Limb (tissue), 2 donors: ENCODE measurements at regions not wholly inside any gene's neighbourhood (a gene's known extent, or its start where the extent isn't known, plus 50 kb on each side); places are given as distances from the start of the nearest gene placed in this dataset.

Source experiments
- DNase-seq, 2 donors: peaks; one replicate each; pipeline ENCODE4 v3.0.0-alpha.2; 2016; ENCODE audit errors: extremely low spot score in 2 of 2

DNA sequence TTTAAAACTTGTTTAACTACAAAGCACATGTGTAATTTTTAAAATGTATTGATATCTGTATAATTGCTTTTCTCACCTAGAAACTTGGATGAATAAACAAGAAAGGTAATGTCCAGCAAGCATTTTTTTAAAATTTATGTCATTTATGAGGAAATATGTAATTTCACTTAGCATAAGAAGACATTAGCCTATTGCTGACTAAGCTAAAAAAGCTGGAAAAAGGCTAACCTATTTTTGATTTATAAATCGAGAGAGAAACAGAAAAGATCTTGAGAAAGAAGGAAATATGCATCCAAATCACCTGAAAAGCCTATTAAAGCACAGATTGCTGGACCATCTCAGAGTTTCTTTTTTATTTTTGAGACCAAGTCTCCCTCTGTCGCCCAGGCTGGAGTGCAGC, 1181.3 kb downstream of the SLITRK1 start:
- no peak for DNase-seq

- no peak for DNase-seq
Measured at GRCh38 chr13:82698941-82699340, 1183.3 kb downstream of the SLITRK1 start.

DNA sequence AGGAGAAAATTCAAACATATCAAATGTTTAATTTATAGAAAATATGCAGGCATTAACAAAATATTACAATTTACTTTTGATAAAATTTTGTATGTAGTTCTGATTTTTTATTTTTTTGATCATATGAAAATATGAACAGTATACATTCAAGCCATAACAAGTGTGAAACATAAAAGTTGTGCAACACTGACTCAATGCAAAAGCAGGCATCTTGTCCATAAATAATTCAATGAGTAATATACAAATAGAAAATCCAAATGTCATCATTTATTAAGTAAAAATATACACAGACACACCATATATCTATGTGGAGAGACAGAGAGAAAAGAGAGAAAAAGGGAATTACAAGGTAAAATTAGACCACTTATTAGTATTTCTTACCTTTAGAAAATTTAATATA, 1183.9 kb downstream of the SLITRK1 start:
- no peak for DNase-seq

DNA sequence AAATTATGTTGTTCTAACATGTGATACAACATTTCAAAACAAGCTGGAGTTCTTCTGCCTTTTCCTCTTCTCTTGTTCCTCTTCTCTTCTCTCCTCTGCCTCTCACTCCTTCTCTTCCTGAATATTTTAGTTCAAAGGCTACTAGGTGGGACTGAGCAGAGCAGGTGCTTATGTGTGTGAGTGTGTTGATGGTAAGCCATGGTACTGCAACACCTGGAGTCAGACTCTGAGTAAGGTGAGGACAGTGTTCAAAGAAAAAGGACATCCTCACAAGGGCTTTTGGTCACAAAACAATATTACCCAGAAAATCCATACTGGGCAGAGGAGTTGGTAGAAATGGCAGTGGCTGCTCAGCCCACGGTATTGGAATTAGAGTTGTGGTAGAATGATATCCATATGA, 1188.7 kb downstream of the SLITRK1 start:
- DNase-seq: no peak

DNA sequence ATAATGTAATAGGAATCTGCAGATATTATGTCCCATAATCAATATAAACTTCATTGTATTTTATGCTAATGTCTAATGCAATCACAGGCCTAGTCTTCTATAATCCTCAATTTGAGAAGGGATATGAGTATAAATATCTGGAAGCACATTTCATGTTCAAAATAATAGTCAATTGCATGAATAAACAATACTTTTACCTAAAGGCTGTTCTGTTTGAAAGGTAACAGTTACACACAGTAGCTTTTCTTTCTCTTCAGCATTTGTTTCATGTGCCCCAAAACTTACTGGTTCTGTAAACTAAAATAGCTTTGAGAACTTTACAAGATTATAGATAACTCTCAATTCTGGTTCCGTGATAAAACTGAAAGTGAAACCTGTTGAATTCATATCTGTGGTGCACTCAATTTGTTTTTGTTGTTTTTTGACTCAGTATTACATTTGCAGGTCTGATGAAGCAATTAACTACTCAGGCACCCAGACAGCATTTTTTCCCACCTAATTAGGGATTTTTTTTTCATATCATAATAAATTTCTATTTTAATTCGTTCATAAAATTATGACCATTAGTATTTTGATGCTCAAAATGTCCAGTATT, 1193.8 kb downstream of the SLITRK1 start:
- DNase-seq: no peak

DNA sequence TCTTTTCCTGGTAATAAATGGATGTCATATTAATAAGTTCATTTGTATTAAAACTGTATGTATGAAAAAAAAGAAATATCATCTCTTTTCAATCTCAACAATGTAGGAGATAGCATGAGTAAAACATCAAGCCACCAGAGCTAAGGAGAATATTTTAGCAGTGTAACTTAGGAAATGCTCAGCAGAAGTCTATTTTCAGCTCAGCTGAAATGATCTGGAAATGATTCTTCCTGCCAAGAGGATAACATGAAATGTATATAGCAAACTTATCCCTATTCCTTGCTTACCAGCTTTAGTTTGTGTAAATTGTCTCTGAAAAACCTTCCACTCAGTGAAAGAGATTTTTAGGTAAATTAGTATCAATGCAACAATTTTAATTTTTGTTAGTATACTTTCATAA, 1194.4 kb downstream of the SLITRK1 start:
- no peak for DNase-seq

DNA sequence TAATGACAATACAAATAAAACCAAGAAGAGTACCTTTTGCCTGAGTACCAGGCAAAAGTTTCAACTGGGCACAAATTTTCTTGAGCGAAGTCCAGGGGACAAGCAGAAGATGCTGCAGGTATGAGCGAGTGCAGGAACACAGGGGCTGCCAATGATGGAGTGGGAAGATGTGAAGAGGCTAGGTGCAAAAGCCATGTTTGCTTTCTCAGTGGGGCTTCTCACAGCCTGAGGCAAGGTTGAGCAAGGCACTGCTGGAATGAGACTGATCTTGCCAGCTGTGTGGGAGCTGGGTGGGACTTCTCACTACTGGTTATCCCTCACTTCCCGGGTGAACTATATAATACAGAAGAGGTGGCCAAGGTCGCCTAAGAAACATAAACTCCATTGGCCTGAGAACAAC, 1200.7 kb downstream of the SLITRK1 start:
- DNase-seq: no peak

GRCh38 chr13:82678052-82678451, 1204.2 kb downstream of the SLITRK1 start:
- DNase-seq: no peak

DNA sequence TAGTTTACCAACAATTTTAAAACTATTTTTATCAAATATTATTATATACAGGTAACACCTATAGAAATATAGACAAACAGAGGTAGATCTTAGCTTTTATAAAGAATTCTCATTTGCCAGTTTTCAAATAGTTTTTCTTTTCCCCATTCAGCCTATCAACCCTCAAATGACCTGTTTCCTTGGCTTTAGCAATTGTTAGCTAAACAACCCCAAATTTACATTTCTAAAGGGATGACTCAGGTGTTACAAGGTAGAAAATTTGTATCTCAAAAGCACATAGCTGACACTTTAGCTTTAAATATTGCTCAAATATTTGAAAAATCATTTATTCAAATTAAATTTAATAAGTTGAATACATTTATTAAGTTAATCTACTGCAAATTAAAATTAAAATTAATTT, 1207.2 kb downstream of the SLITRK1 start:
- no peak for DNase-seq

- DNase-seq: no peak
Measured at GRCh38 chr13:82674546-82674945, 1207.7 kb downstream of the SLITRK1 start.

GRCh38 chr13:82672248-82672647, 1210.0 kb downstream of the SLITRK1 start:
- DNase-seq: no peak

- DNase-seq: no peak
Measured at GRCh38 chr13:82664183-82664582, 1218.1 kb downstream of the SLITRK1 start.

DNA sequence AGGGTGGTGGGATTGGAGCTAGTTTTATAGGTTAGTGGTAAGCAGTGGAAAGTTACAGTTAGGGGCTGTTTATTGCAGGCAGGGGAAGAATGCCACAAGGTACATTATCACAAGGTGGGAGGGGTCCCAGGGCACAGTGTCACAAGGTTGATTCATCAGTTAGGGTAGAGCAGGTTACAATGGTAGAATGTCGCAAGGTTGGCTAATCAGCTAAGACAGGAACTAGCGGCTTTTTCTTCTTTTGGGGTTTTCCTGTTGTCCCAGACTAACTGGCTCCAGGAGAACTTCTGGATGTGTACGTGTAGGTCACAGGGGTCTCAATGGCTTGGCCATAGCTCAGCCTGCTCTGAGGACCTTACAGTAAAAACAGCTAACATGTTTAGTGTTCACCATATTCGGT, 1221.1 kb downstream of the SLITRK1 start:
- no peak for DNase-seq

GRCh38 chr13:82658811-82659210, 1223.5 kb downstream of the SLITRK1 start:
- no peak for DNase-seq

DNA sequence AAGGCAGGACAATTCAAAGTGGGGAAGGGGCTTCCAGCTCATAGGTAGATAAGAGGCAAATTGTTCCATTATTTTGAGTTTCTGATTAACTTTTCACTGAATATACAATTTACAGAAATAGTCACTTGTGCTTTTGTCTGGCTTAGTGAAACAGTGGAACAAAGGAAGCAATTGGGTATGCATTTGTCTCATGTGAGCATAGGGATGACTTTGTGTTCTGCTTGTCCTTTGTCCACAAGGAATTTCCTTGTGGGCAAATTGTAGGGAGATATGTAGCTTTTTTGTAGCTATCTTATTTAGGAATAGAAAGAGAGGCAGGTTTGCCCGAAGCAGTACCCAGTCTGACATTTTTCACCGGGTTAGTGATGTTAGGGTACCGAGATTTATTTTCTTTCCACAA, 1224.8 kb downstream of the SLITRK1 start:
- DNase-seq: no peak

DNA sequence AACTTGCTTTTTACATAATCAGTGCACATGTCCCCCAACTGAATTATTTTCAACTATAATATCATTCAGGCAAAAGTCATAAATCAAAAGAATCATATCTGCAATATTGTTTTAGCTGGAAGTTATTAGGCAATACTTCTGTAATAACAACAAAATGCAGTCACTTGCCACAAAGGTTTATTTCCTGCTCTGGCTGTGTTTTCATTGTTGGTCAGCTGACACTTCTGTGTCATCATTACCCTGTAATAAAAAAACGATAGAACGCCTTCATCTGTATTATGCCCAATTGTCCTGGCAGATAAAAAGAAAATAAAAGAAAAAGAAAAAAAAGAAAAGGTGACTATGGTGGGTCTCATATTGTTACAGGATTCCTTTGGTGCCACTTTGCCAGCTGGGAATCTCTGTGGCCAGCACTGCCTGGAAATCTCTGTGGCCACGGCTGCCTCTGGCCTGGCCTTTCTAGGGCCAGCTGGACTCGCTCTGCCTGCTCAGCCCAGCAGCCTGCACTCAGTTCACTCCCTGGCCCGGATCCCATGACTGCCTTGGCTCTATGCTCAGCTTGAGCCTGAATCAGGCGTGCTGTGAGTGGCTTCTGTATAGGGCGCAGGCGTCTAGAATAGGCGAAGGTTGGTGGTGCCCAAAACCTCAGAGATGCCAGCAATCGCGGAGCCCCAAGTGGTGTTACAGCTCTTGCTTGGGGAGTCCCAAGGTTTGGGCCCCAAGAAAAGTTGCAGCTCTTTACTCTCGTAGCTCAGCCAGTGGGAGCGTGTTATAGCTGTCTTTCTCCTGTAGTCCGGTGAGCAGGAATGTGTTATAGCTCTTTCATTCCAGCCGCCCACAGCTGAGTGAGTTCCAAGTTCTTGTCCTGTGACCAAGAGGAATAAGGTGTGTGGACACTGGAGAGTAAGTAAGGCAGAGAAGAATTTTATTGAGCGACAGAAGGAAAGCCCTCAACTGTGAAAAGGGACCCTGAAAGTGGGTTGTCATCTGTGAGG, 1227.1 kb downstream of the SLITRK1 start:
- no peak for DNase-seq

DNA sequence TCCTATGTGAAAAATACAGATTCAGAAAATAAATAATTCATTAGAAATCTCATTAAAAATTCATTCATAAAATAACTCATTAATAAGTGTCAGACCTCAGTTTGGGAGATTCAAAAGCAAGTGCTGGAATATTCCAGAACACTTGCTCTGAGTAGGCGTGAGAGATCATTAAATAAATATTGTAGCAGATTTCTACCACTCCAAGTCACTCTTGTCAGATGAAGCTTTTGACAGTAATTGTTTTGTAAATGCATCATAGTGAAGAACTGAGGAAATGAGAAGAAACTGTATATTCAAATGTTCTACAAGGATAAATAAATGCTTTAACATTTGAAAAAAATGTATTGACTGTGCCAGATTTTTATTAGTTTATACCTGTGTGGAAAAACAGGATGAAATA, 1228.1 kb downstream of the SLITRK1 start:
- DNase-seq: no peak

DNA sequence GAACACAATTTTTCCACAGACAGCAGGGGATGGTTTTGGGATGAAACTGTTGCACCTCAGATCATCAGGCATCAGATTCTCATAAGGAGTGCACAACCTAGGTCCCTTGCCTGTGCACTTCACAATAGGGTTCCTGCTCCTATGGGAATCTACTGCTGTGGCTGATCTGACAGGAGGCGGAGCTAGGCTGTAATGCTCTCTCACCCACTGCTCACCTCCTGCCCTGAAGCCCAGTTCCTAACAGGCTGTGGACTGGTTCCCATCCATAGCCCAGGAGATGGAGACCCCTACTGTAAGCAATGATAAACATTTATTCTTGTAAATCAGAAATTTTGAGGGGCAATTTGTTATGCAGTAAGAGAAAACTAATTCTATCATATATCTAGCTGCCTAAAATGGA, 1234.7 kb downstream of the SLITRK1 start:
- DNase-seq: no peak

- no peak for DNase-seq
Measured at GRCh38 chr13:82636119-82636518, 1246.2 kb downstream of the SLITRK1 start.

DNA sequence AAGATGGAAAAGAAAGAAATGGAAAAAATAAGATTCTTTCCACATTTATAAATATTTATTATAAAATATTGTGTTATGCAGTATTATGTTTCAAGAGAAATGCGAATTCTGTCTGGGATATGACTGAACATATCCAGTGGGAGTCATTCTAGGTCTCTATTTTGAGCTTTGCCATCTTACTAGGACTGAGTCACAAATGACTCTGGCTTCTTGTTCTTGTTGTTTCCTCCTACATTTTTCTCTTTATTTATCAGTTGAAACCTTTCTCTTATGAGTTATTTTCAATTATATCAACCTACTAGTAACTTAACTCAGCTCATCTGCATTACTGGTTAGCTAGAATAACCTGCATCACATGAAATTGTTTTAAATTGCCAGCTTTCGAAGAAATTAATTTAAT, 1247.3 kb downstream of the SLITRK1 start:
- DNase-seq: no peak

- no peak for DNase-seq
Measured at GRCh38 chr13:82627183-82627582, 1255.1 kb downstream of the SLITRK1 start.

- no peak for DNase-seq
Measured at GRCh38 chr13:82625717-82626116, 1256.6 kb downstream of the SLITRK1 start.

DNA sequence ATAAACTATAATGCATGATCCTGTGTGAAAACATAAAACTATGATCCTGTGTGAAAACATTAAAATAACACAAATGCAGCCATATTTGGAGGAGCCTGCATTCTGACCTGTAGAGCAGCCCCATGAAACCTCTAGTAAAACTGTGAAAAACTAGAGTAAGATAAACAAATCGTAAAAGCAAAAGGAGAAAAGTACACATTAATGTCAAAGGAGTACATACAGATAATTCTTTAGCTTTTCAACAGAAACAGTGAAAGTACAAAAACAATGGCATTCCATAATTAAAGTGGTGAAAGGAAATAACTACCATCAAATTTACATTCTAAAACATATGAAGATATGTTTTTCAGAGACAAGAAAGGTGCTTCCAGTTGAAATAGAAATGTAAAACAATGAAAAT, 1267.2 kb downstream of the SLITRK1 start:
- no peak for DNase-seq
